Vagina (tissue), 2 donors: ENCODE measurements at regions not wholly inside any gene's neighbourhood (a gene's known extent, or its start where the extent isn't known, plus 50 kb on each side); places are given as distances from the start of the nearest gene placed in this dataset.
"Not testable (repeated sequence)": the region's sequence is repeated elsewhere in the genome, so short reads cannot be mapped to it uniquely, and the experiment has no call there.

Experiments
- DNase-seq, 2 donors: peaks; one replicate each; pipeline ENCODE4 v3.0.0-alpha.2; 2017; ENCODE audit errors: extremely low spot score in 2 of 2
- H3K27ac ChIP-seq: fragments of 200-600 bp; sonication (generic); one replicate; pipeline ENCODE4 v1.5.1; 2019
- H3K27me3 ChIP-seq: fragments of 200-600 bp; sonication (generic); one replicate; pipeline ENCODE4 v1.5.1; 2019
- H3K36me3 ChIP-seq, 2 donors: fragments of 200-600 bp; sonication (generic); one replicate each; pipeline ENCODE4 v1.5.1; 2017 to 2019
- H3K4me1 ChIP-seq: fragments of 200-600 bp; sonication (generic); one replicate; pipeline ENCODE4 v1.5.1; 2019
- H3K4me3 ChIP-seq, 2 donors: fragments of 200-600 bp; sonication (generic); 1 replicate in 1 of 2; 2 replicates in 1 of 2; pipeline ENCODE4 v1.5.1; 2016 to 2019
- H3K9me3 ChIP-seq: fragments of 200-600 bp; sonication (generic); one replicate; pipeline ENCODE4 v1.5.1; 2019
- CTCF ChIP-seq, 3 experiments: fragments of 450-650 bp in 2 of 3; fragments of 200-600 bp in 1 of 3; sonication (generic) in 1 of 3; IDR thresholded peaks; one replicate each; pipeline ENCODE4 v1.5.1; 2017 to 2019; ENCODE audit warnings: antibody characterized with exemption in 3 of 3, mild to moderate bottlenecking in 2 of 3, moderate library complexity in 2 of 3
- POLR2A ChIP-seq, 2 donors: fragments of 450-650 bp; IDR thresholded peaks; one replicate each; pipeline ENCODE4 v1.6.1; 2017; ENCODE audit warnings: antibody characterized with exemption in 2 of 2, mild to moderate bottlenecking in 2 of 2, moderate library complexity in 2 of 2
- POLR2AphosphoS5 ChIP-seq, 2 donors: sonication (generic); formaldehyde crosslinking; IDR thresholded peaks; one replicate each; pipeline ENCODE4 v1.9.0; 2017; ENCODE audit warnings: antibody characterized with exemption in 2 of 2, mild to moderate bottlenecking in 2 of 2, low read depth in 1 of 2; ENCODE audit not compliant: insufficient read depth in 1 of 2
- intact Hi-C: fragments of 100-400 bp; cut with DNase I; formaldehyde crosslinking; loops from one replicate; pipeline ENCODE4 v1.15.1; 2023

- intact Hi-C loops: no loop called here
- TF ChIP-seq POLR2AphosphoS5 (IDR thresholded peaks at IDR 0.05; ENCODE audit: insufficient read depth in 1 of 2, low read depth in 1 of 2): no peak
- no peak for TF ChIP-seq POLR2A (IDR thresholded peaks at IDR 0.05)
- TF ChIP-seq CTCF (IDR thresholded peaks at IDR 0.05): no peak
- DNase-seq: no peak
- Histone ChIP-seq H3K27ac (no peak overlapping the region), H3K27me3 (no peaks in the 10 kb centered on the region), H3K36me3 (no peaks in the 10 kb centered on the region), H3K4me3 (no peak overlapping the region), H3K9me3 (no peaks in the 10 kb centered on the region), H3K4me1 (peaks cover 4% of the 10 kb centered on the region)
Observed at GRCh38 chr13:80873589-80873988, 532.7 kb upstream of the SPRY2 start.

GRCh38 chr13:80871971-80872370, 531.0 kb upstream of the SPRY2 start:
- H3K36me3 ChIP-seq, H3K4me3 ChIP-seq, intact Hi-C loops: not testable (repeated sequence)

GRCh38 chr13:80871481-80871880, 530.6 kb upstream of the SPRY2 start:
- TF ChIP-seq POLR2AphosphoS5 (IDR thresholded peaks at IDR 0.05; ENCODE audit: insufficient read depth in 1 of 2, low read depth in 1 of 2): no peak
- no peak for TF ChIP-seq POLR2A (IDR thresholded peaks at IDR 0.05)
- no peak for TF ChIP-seq CTCF (IDR thresholded peaks at IDR 0.05)
- H3K4me1 ChIP-seq: no peaks in the 10 kb centered on the region
- intact Hi-C loops: no loop called here
- H3K27ac ChIP-seq: no peak overlapping the region
- DNase-seq: no peak
- H3K36me3 ChIP-seq: no peaks in the 10 kb centered on the region
- H3K9me3 ChIP-seq: no peaks in the 10 kb centered on the region
- no peaks in the 10 kb centered on the region for H3K27me3 ChIP-seq
- no peak overlapping the region for H3K4me3 ChIP-seq

More at GRCh38 chr13:80871971-80872370, 531.0 kb upstream of the SPRY2 start:
- H3K27ac ChIP-seq, H3K4me1 ChIP-seq, DNase-seq, H3K9me3 ChIP-seq, H3K27me3 ChIP-seq: not testable (repeated sequence)

GRCh38 chr13:80870186-80870585, 529.3 kb upstream of the SPRY2 start:
- no peak for DNase-seq
- intact Hi-C loops: no loop called here
- Histone ChIP-seq H3K4me3 (no peak overlapping the region), H3K27ac (no peak overlapping the region), H3K27me3 (no peaks in the 10 kb centered on the region), H3K9me3 (no peaks in the 10 kb centered on the region), H3K4me1 (no peaks in the 10 kb centered on the region), H3K36me3 (no peaks in the 10 kb centered on the region)
- TF ChIP-seq CTCF (IDR thresholded peaks at IDR 0.05) (no peak), POLR2A (IDR thresholded peaks at IDR 0.05) (no peak), POLR2AphosphoS5 (IDR thresholded peaks at IDR 0.05; ENCODE audit: insufficient read depth in 1 of 2, low read depth in 1 of 2) (no peak)

- no peak for DNase-seq
- Histone ChIP-seq H3K4me3 (no peak overlapping the region), H3K36me3 (no peaks in the 10 kb centered on the region), H3K27ac (no peak overlapping the region), H3K27me3 (no peaks in the 10 kb centered on the region), H3K4me1 (no peaks in the 10 kb centered on the region), H3K9me3 (no peaks in the 10 kb centered on the region)
- no peak for TF ChIP-seq CTCF (IDR thresholded peaks at IDR 0.05)
- no peak for TF ChIP-seq POLR2A (IDR thresholded peaks at IDR 0.05)
- TF ChIP-seq POLR2AphosphoS5 (IDR thresholded peaks at IDR 0.05; ENCODE audit: insufficient read depth in 1 of 2, low read depth in 1 of 2): no peak
- intact Hi-C loops: no loop called here
Observed at GRCh38 chr13:80866921-80867320, 526.0 kb upstream of the SPRY2 start.

- H3K36me3 ChIP-seq: no peaks in the 10 kb centered on the region
- no peak for DNase-seq
- no peak overlapping the region for H3K27ac ChIP-seq
- TF ChIP-seq POLR2AphosphoS5 (IDR thresholded peaks at IDR 0.05; ENCODE audit: insufficient read depth in 1 of 2, low read depth in 1 of 2): no peak
- no peak for TF ChIP-seq CTCF (IDR thresholded peaks at IDR 0.05)
- TF ChIP-seq POLR2A (IDR thresholded peaks at IDR 0.05): no peak
- no peak overlapping the region for H3K4me3 ChIP-seq
- H3K9me3 ChIP-seq: no peaks in the 10 kb centered on the region
- intact Hi-C loops: no loop called here
- no peaks in the 10 kb centered on the region for H3K27me3 ChIP-seq
- H3K4me1 ChIP-seq: no peaks in the 10 kb centered on the region
Observed at GRCh38 chr13:80865329-80865728, 524.4 kb upstream of the SPRY2 start.
